B cell (primary cell): ENCODE measurements at regions not wholly inside any gene's neighbourhood (a gene's known extent, or its start where the extent isn't known, plus 50 kb on each side); places are given as distances from the start of the nearest gene placed in this dataset.
A peak's percentile ranks its signal among the peaks of the same experiment; 100 is the strongest.

Source experiments
- ATAC-seq: fragments of 200-7000 bp; cut with Tn5 transposase; one replicate; pipeline ENCODE4 v1.10.0; 2021; ENCODE audit warnings: low read depth, mild to moderate bottlenecking, moderate number of reproducible peaks, moderate library complexity
- CTCF ChIA-PET: fragments of 350-600 bp; sonication (Branson Sonifier 250); formaldehyde crosslinking; loops from one replicate; lab custom pipeline; 2021; ENCODE audit warnings: antibody characterized with exemption, inconsistent platforms; lab: Charles Lee
- POLR2A ChIA-PET: fragments of 350-600 bp; sonication (Branson Sonifier 250); formaldehyde crosslinking; loops from one replicate; lab custom pipeline; 2021; ENCODE audit warnings: antibody characterized with exemption; lab: Charles Lee
- DNase-seq: peaks from one replicate; pipeline ENCODE4 v3.0.0; 2013
- H2AFZ ChIP-seq: 2 replicates; pipeline ENCODE4 v1.6.1; 2012; ENCODE audit warnings: mild to moderate bottlenecking, low read depth, low read length; ENCODE audit not compliant: insufficient read depth, poor library complexity, severe bottlenecking
- H3K27ac ChIP-seq, 2 donors: 1 replicate in 1 of 2; 2 replicates in 1 of 2; pipeline ENCODE4 v1.5.1; 2012 to 2013; ENCODE audit warnings: low read length in 2 of 2, mild to moderate bottlenecking in 2 of 2, moderate library complexity in 1 of 2
- H3K27me3 ChIP-seq, 4 experiments: fragments of 200-600 bp in 1 of 4; sonication (generic) in 1 of 4; replicated peaks in 1 of 4; 1 replicate in 2 of 4; 2 replicates in 2 of 4; pipeline versions ENCODE4 v1.6.1 to v1.7.0; 2013 to 2016; ENCODE audit warnings: low read length in 3 of 4, mild to moderate bottlenecking in 2 of 4, mixed read lengths in 1 of 4, moderate library complexity in 1 of 4; ENCODE audit not compliant: insufficient read depth in 4 of 4, control insufficient read depth in 3 of 4; ENCODE audit errors: control extremely low read depth in 1 of 4
- H3K36me3 ChIP-seq, 2 experiments: replicated peaks in 1 of 2; 1 replicate in 1 of 2; 2 replicates in 1 of 2; pipeline versions ENCODE4 v1.6.1 to v1.7.1; 2013; ENCODE audit warnings: low read length in 1 of 2; ENCODE audit not compliant: insufficient read depth in 2 of 2, control insufficient read depth in 1 of 2; ENCODE audit errors: control extremely low read depth in 1 of 2, extremely low read depth in 1 of 2
- H3K4me1 ChIP-seq, 2 donors: fragments of 200-600 bp in 1 of 2; sonication (generic) in 1 of 2; 1 replicate in 1 of 2; 2 replicates in 1 of 2; pipeline versions ENCODE4 v1.5.1 to v1.6.1; 2013 to 2017; ENCODE audit warnings: low read length in 2 of 2; ENCODE audit not compliant: control insufficient read depth in 2 of 2, insufficient read depth in 2 of 2
- H3K4me2 ChIP-seq: replicated peaks from 2 replicates; pipeline ENCODE3; 2012; ENCODE audit warnings: mild to moderate bottlenecking, low read depth, low read length; ENCODE audit not compliant: poor library complexity, severe bottlenecking
- H3K4me3 ChIP-seq, 5 experiments: fragments of 200-600 bp in 1 of 5; sonication (generic) in 1 of 5; 1 replicate in 3 of 5; 2 replicates in 2 of 5; pipeline versions ENCODE4 v1.5.1 to v1.7.0; 2011 to 2016; ENCODE audit warnings: low read length in 4 of 5, mild to moderate bottlenecking in 4 of 5, low read depth in 2 of 5, control low read depth in 1 of 5, moderate library complexity in 1 of 5; ENCODE audit not compliant: insufficient read depth in 1 of 5; ENCODE audit errors: control extremely low read depth in 1 of 5, extremely low read depth in 1 of 5
- H3K79me2 ChIP-seq: fragments of 200-600 bp; sonication (generic); one replicate; pipeline ENCODE4 v1.6.0; 2016; ENCODE audit warnings: low read length; ENCODE audit not compliant: control insufficient read depth, insufficient read depth
- H3K9ac ChIP-seq: fragments of 200-600 bp; sonication (generic); 2 replicates; pipeline ENCODE4 v1.6.1; 2017; ENCODE audit warnings: mild to moderate bottlenecking, low read length, moderate library complexity
- H3K9me3 ChIP-seq, 3 donors: one replicate each; pipeline versions ENCODE4 v1.6.1 to v1.7.1; 2013; ENCODE audit warnings: low read length in 2 of 3; ENCODE audit not compliant: control insufficient read depth in 2 of 3, insufficient read depth in 1 of 3; ENCODE audit errors: control extremely low read depth in 1 of 3
- H4K20me1 ChIP-seq: 2 replicates; pipeline ENCODE4 v1.6.0; 2012; ENCODE audit warnings: mild to moderate bottlenecking, low read length; ENCODE audit not compliant: insufficient read depth, control insufficient read depth, poor library complexity, severe bottlenecking
- H3K27ac Mint-ChIP-seq: one replicate; pipeline ENCODE4 v1.8.0; 2021; ENCODE audit warnings: mixed read lengths
- H3K27me3 Mint-ChIP-seq: one replicate; pipeline ENCODE4 v1.8.0; 2021; ENCODE audit warnings: mixed read lengths
- H3K4me1 Mint-ChIP-seq: one replicate; pipeline ENCODE4 v1.8.0; 2021; ENCODE audit warnings: mixed read lengths
- H3K4me3 Mint-ChIP-seq: one replicate; pipeline ENCODE4 v1.8.0; 2021; ENCODE audit warnings: mixed read lengths
- H3K9me3 Mint-ChIP-seq: one replicate; pipeline ENCODE4 v1.8.0; 2022; ENCODE audit warnings: mixed read lengths; ENCODE audit not compliant: insufficient read depth
- EZH2 ChIP-seq: IDR thresholded peaks from 2 replicates; pipeline ENCODE4 v1.6.1; 2012; ENCODE audit warnings: borderline replicate concordance, low read depth, mild to moderate bottlenecking, moderate library complexity, low read length; ENCODE audit not compliant: insufficient read depth, poor library complexity, severe bottlenecking
- WGBS: methylation state at CpG from one replicate; pipeline ENCODE4 v1.1.5; 2013; ENCODE audit warnings: missing lambda C conversion rate; ENCODE audit not compliant: insufficient coverage; 5-methylcytosine and 5-hydroxymethylcytosine counted together
- intact Hi-C: fragments of 100-400 bp; cut with micrococcal nuclease; formaldehyde crosslinking; loops from one replicate; pipeline ENCODE4 v1.10.0; 2022
- TF ChIP-seq, protein P1 (sequence below): fragments of 200-600 bp; IDR thresholded peaks from one replicate; pipeline ENCODE4 v1.8.0; 2022; ENCODE audit warnings: antibody characterized with exemption, mild to moderate bottlenecking

DNA sequence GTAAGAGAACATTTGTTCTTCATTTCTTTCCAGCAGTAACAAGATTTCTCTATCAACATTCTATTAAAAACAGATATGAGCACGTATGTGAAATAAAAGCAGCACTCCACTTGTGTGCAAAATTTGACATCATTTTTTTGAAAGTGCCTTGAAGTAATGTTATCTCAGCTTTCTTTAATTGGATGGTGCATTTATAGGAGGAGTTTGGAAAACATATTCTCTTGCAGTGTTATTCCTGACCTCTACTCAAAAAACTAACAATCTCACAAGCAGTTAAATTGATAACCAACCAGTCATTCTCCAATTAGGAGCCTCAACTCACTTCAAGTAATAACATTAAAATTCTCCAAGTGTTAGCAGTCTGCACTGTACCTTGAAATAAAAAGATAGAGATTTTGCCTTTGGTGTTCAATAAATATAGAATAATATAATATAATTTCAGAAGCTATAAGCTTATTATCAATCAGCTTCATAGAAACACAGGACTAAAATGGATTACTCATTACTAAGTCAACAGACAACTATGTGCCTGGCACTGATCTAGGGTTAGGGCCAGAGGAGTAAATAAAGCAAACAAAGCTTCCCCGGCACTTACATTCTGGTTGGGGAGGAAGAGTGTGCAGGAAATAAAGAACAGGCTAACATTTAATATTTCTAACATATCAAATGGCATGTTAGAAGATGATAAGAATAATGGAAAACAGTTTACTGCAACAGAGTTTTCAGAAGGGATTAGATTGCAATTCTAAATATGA is 149.0 kb upstream of the SGK1 start:
- TF ChIP-seq EZH2: no peak
- TF ChIP-seq, protein P1, sequence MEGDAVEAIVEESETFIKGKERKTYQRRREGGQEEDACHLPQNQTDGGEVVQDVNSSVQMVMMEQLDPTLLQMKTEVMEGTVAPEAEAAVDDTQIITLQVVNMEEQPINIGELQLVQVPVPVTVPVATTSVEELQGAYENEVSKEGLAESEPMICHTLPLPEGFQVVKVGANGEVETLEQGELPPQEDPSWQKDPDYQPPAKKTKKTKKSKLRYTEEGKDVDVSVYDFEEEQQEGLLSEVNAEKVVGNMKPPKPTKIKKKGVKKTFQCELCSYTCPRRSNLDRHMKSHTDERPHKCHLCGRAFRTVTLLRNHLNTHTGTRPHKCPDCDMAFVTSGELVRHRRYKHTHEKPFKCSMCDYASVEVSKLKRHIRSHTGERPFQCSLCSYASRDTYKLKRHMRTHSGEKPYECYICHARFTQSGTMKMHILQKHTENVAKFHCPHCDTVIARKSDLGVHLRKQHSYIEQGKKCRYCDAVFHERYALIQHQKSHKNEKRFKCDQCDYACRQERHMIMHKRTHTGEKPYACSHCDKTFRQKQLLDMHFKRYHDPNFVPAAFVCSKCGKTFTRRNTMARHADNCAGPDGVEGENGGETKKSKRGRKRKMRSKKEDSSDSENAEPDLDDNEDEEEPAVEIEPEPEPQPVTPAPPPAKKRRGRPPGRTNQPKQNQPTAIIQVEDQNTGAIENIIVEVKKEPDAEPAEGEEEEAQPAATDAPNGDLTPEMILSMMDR: no peak
- Histone ChIP-seq H3K4me2 (no peak overlapping the region), H3K9ac (no peak overlapping the region), H4K20me1 (no peaks in the 10 kb centered on the region), H3K27me3 (no peaks in the 10 kb centered on the region), H3K79me2 (no peaks in the 10 kb centered on the region), H3K27ac (no peak overlapping the region), H3K36me3 (no peaks in the 10 kb centered on the region), H2AFZ (no peak overlapping the region), H3K4me1 (peaks cover 0 to 6% of the 10 kb centered on the region in 2 donors), H3K9me3 (no peaks in the 10 kb centered on the region), H3K4me3 (no peak overlapping the region)
- no peak for ATAC-seq
- Mint-ChIP-seq H3K27me3 (no peaks in the 10 kb centered on the region), H3K9me3 (no peaks in the 10 kb centered on the region), H3K4me1 (peaks cover 8% of the 10 kb centered on the region), H3K4me3 (no peak overlapping the region), H3K27ac (no peak overlapping the region)
- DNase-seq: no peak
- no CpG with 5 or more reads among the region's 2 CpGs for WGBS
- intact Hi-C loops: no loop called here
- ChIA-PET CTCF (no interaction called here), POLR2A (no interaction called here)

DNA sequence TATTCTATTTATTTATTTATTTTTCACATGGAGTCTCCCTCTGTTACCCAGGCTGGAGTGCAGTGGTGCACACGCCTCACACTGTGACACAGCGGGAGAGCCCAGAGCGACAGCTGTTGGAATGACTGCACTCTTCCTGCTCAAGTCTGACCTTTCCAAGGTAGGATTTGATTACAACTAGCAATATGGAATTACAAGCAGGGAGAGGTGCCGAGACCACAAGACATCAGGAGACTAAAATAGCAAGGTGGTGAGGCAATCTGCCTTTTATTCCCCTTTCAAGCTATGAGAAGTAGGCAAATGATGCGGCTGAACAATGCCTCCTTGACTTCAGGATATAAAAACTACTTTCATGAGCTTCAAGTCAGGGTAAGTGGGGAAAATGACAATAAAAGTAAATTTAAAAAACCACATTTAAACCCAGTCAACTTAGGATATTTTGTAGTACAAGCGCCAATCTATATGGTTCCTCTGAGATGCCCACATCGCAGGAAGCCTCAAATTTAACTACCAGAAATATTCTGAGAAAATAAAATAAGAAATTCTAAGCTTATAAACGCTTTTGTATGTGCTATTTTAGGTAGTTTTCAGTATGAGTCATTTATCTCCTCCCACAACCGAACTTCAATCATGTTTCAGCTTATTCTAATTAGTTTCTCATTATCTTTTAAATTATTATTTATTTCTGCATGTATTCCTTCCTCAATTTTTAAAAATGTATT is 146.9 kb upstream of the SGK1 start:
- TF ChIP-seq, protein P1: no peak
- TF ChIP-seq EZH2: no peak
- Mint-ChIP-seq H3K4me3 (no peak overlapping the region), H3K27me3 (no peaks in the 10 kb centered on the region), H3K27ac (no peak overlapping the region), H3K4me1 (peaks cover 8% of the 10 kb centered on the region), H3K9me3 (no peaks in the 10 kb centered on the region)
- H3K79me2 ChIP-seq: no peaks in the 10 kb centered on the region
- no peak overlapping the region for H3K4me3 ChIP-seq
- intact Hi-C loops: no loop called here
- no peaks in the 10 kb centered on the region for H4K20me1 ChIP-seq
- no peak overlapping the region for H3K9ac ChIP-seq
- ATAC-seq (no peak), DNase-seq (no peak)
- H3K27ac ChIP-seq: no peak overlapping the region
- H2AFZ ChIP-seq: no peak overlapping the region
- ChIA-PET POLR2A (interaction anchor here (0.5 kb wide), 1 partner anchor 15 kb away, joined by 5 read pairs; no protein-coding TSS in a partner anchor), CTCF (no interaction called here)
- no peaks in the 10 kb centered on the region for H3K36me3 ChIP-seq
- peak overlapping the region; percentile 12 for H3K4me2 ChIP-seq
- WGBS: 100% methylated on average over 3 of the region's 9 CpGs
- H3K9me3 ChIP-seq: no peaks in the 10 kb centered on the region
- H3K4me1 ChIP-seq: peaks cover 0 to 6% of the 10 kb centered on the region in 2 donors
- no peaks in the 10 kb centered on the region for H3K27me3 ChIP-seq
